GM18868 (cell line): ENCODE measurements at regions not wholly inside any gene's neighbourhood (a gene's known extent, or its start where the extent isn't known, plus 50 kb on each side); places are given as distances from the start of the nearest gene placed in this dataset.
"Not testable (repeated sequence)": the region's sequence is repeated elsewhere in the genome, so short reads cannot be mapped to it uniquely, and the experiment has no call there.

Experiments used
- ATAC-seq: cut with Tn5 transposase; IDR thresholded peaks from one replicate; pipeline ENCODE4 v1.9.1; 2021; ENCODE audit warnings: mild to moderate bottlenecking, moderate library complexity; ENCODE audit not compliant: unreplicated experiment

DNA sequence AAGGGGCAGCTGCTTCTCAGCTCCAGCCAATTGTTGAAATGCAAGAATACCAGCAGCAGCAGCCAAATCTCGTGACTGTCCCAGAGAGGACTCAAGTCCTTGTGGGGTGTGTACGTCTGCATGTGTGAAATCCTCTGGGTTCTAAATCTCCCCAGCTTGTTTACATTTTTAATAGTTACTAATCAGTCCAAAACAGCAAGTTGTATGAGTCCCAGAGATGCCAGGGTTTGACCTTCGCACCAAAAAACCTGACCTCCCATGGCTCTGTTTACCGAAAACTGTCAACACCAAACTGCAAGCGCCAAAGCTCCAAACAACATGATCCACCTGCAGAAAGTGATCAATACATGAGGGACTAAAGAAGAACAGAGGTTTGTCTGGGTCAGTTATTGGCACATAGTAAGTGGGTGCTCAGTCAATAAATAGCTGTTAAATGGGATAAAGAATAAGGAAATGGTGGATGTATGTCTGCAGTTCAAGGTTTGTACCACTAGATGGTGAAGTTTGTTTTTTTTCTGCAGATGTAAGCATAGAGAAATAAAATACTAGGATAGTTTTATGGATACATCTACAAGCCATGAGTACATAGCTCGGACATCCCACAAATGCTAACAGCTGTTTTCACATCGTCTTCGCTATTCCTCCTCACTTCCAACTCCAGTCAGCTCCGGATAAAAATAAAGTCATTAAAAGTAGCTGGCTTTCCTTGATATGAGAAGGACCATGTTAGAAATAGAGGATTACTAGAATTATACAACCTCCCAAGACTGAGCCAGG lies 85.3 kb upstream of the ADRB2 start:
- ATAC-seq: peak; percentile 79

DNA sequence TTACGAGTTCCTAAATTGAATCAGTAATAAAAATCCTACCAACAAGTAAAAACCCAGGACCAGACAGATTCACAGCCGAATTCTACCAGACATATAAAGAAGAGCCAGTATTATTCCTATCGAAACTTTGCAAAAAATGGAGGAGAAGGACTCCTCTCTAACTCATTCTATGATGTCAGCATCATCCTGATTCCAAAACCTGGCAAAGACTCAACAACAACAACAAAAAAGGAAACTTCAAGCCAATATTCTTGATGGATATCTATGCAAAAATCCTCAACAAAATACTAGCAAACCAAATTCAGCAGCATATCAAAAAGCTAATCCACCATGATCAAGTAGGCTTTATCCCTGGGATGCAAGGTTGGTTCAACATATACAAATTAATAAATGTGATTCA lies 84.6 kb upstream of the ADRB2 start:
- not testable (repeated sequence) for ATAC-seq

DNA sequence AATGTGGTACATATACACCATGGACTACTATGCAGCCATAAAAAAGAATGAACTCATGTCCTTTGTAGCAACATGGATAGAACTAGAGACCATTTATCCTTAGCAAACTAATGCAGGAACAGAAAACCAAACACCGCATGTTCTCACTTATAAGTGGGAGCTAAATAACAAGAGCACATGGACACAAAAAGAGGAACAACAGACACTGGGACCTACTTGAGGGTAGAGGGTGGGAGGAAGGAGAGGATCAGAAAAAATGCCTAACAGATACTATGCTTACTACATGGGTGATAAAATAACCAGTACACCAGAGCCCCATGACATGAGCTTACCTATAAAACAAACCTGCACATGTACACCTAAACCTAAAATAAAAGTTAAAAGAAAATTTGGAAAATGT lies 82.0 kb upstream of the ADRB2 start:
- not testable (repeated sequence) for ATAC-seq

DNA sequence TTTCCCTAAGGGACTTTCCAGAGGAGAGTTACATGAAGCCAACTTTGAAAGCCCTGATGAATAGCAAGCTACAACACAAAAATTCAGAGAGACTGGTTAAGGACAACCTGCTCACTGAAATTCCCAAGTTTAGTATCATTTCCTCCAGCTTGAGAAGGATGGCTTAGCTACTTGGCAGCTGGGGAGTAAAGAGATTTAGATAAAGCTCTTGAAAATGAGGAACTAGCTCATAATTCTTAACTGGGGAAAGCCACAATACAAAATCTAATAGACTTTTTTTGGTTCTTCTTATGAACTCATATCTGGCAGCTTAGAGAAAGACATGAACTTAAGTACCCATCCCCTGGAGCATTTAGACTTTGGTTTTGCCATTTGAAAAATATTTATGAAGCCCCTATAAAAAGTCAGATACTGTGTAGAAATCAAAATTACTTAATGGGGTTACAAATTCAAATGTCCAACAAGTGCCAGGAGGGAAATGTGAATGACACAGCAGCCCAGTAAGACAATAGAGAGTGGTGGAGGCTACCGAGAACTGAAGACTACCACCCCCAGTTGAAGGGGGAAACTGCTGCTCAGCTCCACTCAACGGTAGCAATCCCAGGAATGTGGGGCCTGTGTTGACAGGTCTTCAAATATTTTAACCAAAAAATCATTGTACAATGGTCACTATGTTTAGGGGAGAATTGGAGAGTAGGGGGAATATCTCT lies 79.4 kb upstream of the ADRB2 start:
- ATAC-seq: peak; percentile 95

DNA sequence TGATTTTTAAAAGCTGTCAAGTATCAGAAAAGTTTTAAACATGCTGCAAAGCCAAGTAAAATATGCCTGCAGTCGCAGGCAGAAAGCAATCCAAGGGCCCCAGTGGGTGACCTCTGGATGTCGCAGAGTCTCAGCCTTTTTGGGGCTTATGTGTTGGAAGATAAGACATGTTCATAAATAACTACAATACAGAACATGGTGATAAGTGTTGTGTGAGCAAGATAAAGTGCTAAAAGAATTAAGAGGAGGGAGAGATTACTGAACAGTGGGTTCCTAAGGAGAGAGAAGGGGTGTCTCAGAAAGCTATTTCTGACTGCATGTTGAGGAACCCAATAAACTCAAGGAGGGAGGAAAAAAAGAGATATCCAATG lies 78.9 kb upstream of the ADRB2 start:
- no peak for ATAC-seq

DNA sequence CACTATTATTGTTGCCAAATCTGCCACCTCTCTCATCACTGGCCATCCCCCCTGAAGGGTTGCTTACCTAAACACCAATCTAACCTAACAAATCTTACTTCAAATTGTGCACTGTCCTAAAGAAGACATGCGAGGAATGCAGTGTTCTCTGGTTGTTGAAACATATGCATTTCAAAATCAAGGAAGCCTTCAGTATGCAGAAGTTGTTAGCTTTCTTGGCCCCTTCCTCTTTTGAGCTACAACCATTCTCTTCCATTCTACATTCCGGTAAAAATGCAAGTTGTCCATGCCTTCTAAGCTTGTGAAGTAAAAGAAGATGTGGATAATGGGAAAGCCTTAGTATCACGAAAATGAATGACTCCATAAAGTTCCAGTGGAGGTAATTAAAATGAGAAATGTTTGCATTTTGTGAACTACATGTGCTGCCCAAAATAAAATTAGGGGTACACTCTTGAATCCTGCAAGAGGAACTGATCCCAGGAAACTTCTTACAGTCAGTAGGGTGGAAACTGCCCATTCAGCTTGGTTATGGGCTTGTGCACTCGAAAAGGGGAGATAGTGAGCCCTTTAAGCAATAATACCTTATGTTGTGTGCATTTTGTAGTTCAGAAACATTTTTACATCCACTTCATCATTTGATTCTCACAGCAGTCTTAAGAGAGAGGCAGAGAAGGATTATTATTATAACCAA lies 77.6 kb upstream of the ADRB2 start:
- ATAC-seq: no peak

DNA sequence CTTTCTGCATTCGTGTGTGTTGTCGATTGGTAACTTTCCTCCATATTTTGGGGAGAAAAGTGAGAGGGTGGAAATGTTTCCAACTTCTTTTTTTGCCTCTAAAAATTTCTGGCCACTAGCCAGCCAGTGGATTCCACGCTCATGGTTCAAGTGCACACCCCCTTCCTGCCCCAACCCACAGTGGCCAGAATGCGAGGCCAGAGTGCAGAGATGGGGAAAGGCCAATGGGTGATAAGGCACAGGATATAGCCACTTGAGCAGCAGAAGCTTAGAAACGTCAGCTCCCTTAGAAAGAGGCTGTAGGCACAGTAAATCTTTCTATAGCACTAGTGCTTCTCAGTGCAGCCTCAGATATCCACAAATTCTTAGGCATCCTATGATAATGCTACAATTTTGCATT lies 75.8 kb upstream of the ADRB2 start:
- ATAC-seq: no peak

DNA sequence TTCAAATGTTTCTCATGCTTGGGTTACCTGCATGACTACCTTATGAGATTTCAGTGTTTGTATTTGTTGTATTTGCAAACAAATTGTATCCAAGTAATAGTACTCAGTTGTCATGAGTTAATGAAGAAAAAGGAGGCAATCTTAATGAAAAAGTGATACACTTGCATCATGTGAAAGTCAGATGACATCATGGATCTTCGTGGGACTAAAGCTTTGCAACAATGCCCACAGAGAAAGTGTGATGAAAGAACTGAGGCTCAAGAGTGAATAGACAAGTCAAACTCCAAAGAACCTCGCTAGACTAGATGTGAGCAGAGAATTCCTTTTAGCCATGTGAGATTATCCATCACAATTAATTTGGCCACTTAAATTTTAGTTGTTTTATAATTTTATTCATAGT lies 75.4 kb upstream of the ADRB2 start:
- ATAC-seq: no peak

DNA sequence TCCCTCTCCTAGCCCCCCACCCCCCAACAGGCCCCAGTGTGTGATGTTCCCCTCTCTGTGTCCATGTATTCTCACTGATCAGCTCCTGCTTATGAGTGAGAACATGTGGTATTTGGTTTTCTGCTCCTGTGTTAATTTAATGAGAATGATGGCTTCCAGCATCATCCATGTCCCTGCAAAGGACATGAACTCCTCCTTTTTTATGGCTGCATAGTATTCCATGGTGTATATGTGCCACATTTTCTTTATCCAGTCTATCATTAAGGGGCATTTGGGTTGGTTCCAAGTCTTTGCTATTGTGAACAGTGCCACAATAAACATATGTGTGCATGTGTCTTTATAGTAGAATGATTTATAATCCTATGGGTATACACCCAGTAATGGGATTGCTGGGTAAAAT lies 74.0 kb upstream of the ADRB2 start:
- ATAC-seq: not testable (repeated sequence)

DNA sequence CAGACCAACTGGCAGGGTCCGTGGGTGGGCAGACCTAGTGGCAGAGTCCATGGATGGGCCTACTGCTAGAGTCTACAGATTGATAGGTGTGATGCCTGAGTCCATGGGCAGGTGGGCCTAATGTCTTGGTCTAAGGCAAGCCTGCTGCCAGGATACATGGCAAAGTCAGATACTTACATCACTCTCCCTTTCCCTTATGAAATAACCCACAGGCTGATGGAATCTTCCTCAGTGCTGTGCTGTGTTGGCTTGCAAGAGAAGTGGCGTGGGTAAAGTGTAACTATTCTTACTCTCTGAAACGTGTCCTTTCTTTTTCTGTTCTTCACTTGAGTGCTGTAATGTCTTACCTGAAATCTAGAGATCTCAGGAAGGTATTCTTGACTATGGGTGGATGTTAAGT lies 67.3 kb upstream of the ADRB2 start:
- ATAC-seq: no peak

DNA sequence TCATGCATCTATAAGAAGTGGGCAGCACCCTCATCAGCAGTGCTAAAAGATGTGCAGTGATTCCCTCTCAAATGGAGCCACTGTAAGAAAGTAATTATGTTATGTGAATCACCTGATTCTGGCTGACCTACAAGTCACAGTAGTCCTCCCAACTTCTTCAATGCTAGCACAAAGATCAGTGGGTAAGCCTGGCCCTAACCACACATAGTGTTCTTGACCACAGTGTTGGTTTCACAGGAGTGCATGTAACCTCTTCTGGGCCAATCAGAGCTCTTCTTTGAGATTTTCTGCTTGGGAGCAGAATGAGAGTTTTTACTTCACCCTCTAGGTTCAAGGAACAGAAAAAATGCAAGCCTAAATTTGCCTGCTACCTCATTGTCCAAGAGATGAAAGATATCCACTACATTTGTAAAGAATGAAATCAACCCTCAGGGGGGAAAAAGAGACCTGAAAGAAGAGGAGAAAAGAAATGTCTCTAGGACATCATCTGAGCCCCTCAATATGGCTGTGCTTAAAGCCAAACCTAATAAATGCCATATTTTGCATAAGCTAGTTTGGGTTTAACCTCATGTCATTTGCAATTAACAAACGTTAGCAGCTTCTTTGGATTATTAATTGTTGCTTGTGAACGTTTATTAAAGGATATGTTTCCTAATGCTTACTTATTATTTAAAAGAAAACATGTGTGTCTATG lies 65.3 kb upstream of the ADRB2 start:
- peak; percentile 100 for ATAC-seq

DNA sequence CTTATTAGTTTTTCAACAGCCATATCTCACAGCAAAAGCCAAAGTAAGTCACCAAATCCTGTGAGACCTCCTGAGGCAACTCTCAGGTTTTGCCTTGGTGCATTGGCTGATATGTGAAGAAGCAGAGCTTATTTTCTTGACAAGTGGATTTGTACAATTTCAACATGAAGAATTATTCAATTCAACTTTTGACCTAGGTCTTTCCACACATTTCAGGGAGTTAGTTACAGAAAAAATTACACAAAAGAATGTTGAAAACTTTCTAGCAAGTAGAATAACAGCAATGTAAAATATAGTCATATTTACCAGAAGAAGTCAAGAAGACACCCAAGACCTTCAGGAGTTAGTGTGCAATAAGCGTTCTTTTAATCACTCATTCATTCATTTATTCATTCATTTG lies 62.4 kb upstream of the ADRB2 start:
- ATAC-seq: no peak

DNA sequence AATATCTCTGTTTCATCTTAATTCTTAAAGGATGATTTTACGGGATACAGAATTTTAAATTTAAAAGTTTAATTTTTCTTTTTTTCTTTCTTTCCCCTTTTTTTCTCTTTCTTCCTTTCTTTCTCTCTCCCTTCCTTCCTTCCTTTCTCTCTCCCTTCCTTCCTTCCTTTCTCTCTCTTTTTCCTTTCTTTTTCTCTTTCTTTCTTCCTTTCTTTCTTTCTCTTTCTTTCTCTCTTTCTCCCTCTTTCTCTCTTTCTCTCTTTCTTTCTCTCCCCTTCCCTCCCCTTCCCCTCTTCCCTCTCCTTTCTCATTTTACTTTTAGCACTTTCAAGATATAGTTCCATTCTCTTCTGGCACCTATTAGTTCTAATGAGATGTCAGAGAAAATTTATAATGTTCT lies 61.4 kb upstream of the ADRB2 start:
- no peak for ATAC-seq

DNA sequence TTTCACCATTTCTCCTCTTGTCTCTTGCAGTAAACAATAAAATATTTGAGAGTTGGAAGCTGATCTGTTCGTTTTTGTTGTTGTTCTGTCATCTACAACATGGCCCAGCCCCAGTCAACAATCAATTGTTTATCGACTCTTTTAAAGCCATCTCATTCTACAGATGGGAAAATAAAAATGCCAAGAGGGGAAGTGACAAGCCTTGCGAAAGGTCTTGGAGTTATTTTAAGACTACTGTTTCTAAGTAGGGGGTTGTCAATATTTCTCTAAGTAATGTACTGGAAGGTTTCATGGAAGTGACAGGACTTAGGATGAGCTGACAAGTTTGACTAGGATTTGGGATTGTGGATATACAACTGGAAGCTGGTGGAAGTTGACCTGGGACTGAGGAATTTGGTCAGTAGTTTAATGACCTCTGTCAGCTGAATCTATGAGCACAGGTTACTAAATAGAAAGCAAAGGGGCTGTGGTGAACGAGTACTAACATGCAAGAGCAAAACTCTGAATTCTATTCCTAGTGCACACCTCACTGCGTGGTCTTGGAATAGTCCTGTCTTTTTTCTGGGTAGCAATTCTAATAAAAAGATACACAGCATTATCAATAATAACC lies 57.5 kb upstream of the ADRB2 start:
- no peak for ATAC-seq

DNA sequence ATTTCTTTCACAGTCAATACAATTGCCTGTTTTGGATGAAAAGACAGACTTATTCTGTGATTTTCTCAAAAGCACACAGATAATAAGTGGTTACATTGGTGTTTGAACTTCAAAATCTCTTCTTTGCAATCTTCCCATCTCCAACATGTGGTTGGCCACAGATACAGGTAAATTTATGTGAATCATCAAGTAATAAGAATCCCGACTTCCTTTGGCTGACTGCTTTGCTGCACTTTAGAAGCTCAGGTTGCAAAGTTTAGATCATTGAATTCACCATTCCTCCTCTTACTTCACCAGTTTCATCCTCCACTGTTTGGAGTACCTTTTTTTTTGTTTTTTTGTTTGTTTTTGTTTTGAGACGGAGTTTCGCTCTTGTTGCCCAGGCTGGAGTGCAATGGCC lies 56.5 kb upstream of the ADRB2 start:
- ATAC-seq: no peak

DNA sequence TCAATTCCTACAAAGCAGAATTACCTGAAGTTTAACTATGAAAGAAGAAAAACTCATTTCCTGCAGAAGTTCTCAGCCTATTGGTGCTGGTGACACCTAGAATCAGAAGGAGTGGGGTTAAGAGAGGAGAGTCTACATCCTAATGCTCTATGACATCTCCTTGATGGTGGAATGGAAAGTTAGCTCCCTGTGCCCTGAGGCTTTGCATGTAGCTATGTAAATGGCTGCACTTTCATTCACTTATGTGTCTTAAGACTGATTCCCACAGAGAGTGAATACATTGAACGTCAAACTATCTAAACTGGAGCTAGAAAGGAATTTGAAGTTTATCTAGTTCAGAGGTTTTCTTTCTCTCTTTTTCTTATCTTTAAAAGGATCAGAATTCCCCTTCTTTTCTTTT lies 52.1 kb upstream of the ADRB2 start:
- no peak for ATAC-seq

DNA sequence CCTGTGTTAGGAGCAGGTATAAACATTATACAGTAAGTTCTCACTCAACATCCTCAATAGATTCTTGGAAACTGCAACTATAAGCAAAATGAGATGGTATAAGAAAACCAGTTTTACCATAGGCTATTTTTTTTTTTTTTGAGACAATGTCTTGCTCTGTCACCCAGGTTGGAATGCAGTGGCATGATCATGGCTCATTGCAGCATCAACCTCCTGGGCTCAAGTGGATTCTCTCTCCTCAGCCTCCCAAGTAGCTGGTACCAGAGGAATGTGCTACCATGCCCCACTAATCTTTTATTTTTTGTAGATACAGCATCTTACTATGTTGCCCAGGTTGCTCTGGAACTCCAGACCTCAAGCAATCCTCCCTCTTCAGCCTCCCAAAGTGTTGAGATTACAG lies 50.1 kb upstream of the ADRB2 start:
- ATAC-seq: no peak
